GM12891 (cell line): ENCODE measurements at regions not wholly inside any gene's neighbourhood (a gene's known extent, or its start where the extent isn't known, plus 50 kb on each side); places are given as distances from the start of the nearest gene placed in this dataset.

Experiments
- POLR2A ChIP-seq: IDR thresholded peaks from 2 replicates; pipeline ENCODE4 v1.6.1; 2011; ENCODE audit warnings: low read depth, low read length, control low read depth
- POU2F2 ChIP-seq: IDR thresholded peaks from 2 replicates; pipeline ENCODE4 v1.6.1; 2011; ENCODE audit warnings: low read depth, mild to moderate bottlenecking, control low read depth, low read length, moderate library complexity

GRCh38 chr20:4066551-4066950 lies 51.2 kb upstream of the RNF24 start:
- TF ChIP-seq POLR2A, result no peak
- no peak for TF ChIP-seq POU2F2
